SK-N-SH (cell line): ENCODE measurements at regions not wholly inside any gene's neighbourhood (a gene's known extent, or its start where the extent isn't known, plus 50 kb on each side); places are given as distances from the start of the nearest gene placed in this dataset.

Experiments
- CTCF ChIA-PET: fragments of 300-600, 350-600 bp; formaldehyde crosslinking; extraction: SDS; loops from one replicate; lab custom pipeline; 2021; lab: Yijun Ruan, JAX
- POLR2A ChIA-PET: fragments of 350-600 bp; sonication (Branson Sonifier 250); formaldehyde crosslinking; extraction: SDS; loops from one replicate; lab custom pipeline; 2020; ENCODE audit warnings: antibody characterized with exemption, inconsistent platforms; lab: Yijun Ruan, JAX
- DNase-seq: peaks from one replicate; pipeline ENCODE4 v3.0.0; 2012
- H2AFZ ChIP-seq: fragments of 200-600 bp; sonication (generic); 2 replicates; pipeline ENCODE4 v1.8.1; 2016; ENCODE audit warnings: antibody characterized with exemption, mild to moderate bottlenecking, low read depth
- H3F3A ChIP-seq: fragments of 200-600 bp; sonication (generic); replicated peaks from 2 replicates; pipeline ENCODE3; 2016; ENCODE audit warnings: antibody characterized with exemption, mild to moderate bottlenecking; ENCODE audit not compliant: insufficient read depth
- H3K27ac ChIP-seq, 2 experiments: fragments of 200-500 bp in 1 of 2; fragments of 200-600 bp in 1 of 2; sonication (Bioruptor generic) in 1 of 2; sonication (generic), shearing (Covaris generic) in 1 of 2; 2 replicates each; pipeline versions ENCODE4 v1.5.1 to v1.6.1; 2014 to 2016; ENCODE audit warnings: low read depth in 2 of 2, inconsistent platforms in 1 of 2, low read length in 1 of 2, mild to moderate bottlenecking in 1 of 2, mixed read lengths in 1 of 2
- H3K27me3 ChIP-seq: fragments of 200-600 bp; sonication (generic), shearing (Covaris generic); 2 replicates; pipeline ENCODE4 v1.6.1; 2016; ENCODE audit warnings: mixed run types; ENCODE audit not compliant: insufficient read depth
- H3K36me3 ChIP-seq, 2 experiments: fragments of 200-500 bp in 1 of 2; fragments of 200-600 bp in 1 of 2; sonication (Bioruptor generic) in 1 of 2; sonication (generic) in 1 of 2; replicated peaks in 1 of 2; 2 replicates each; pipeline versions ENCODE3 to v1.5.1; 2014 to 2016; ENCODE audit warnings: low read length in 1 of 2, mild to moderate bottlenecking in 1 of 2; ENCODE audit not compliant: insufficient read depth in 2 of 2, control insufficient read depth in 1 of 2
- H3K4me1 ChIP-seq, 2 experiments: fragments of 200-500 bp in 1 of 2; fragments of 200-600 bp in 1 of 2; sonication (Bioruptor generic) in 1 of 2; sonication (generic), shearing (Covaris generic) in 1 of 2; 2 replicates each; pipeline versions ENCODE4 v1.5.1 to v1.6.1; 2014 to 2016; ENCODE audit warnings: low read depth in 1 of 2, low read length in 1 of 2, mixed run types in 1 of 2; ENCODE audit not compliant: insufficient read depth in 2 of 2, control insufficient read depth in 1 of 2
- H3K4me2 ChIP-seq: fragments of 200-600 bp; sonication (generic), shearing (Covaris generic); 2 replicates; pipeline ENCODE4 v1.6.1; 2017; ENCODE audit warnings: mixed run types
- H3K4me3 ChIP-seq, 2 experiments: fragments of 200-500 bp in 1 of 2; fragments of 200-600 bp in 1 of 2; sonication (Bioruptor generic) in 1 of 2; sonication (generic), shearing (Covaris generic) in 1 of 2; 2 replicates each; pipeline versions ENCODE4 v1.5.1 to v1.8.1; 2014 to 2016; ENCODE audit warnings: low read depth in 2 of 2, inconsistent platforms in 1 of 2, low read length in 1 of 2, mild to moderate bottlenecking in 1 of 2, mixed read lengths in 1 of 2, moderate library complexity in 1 of 2
- H3K79me2 ChIP-seq: fragments of 200-600 bp; sonication (generic); 2 replicates; pipeline ENCODE4 v1.8.1; 2017; ENCODE audit warnings: mild to moderate bottlenecking; ENCODE audit not compliant: insufficient read depth
- H3K9ac ChIP-seq: fragments of 200-600 bp; sonication (generic); 2 replicates; pipeline ENCODE4 v1.6.1; 2017; ENCODE audit warnings: mixed run types
- H3K9me2 ChIP-seq: fragments of 200-600 bp; sonication (generic); 2 replicates; pipeline ENCODE4 v1.6.1; 2017; ENCODE audit warnings: mixed run types
- H3K9me3 ChIP-seq: fragments of 200-600 bp; sonication (generic); 2 replicates; pipeline ENCODE4 v1.6.1; 2017; ENCODE audit warnings: mixed run types, mild to moderate bottlenecking, moderate library complexity
- H4K20me1 ChIP-seq: fragments of 200-600 bp; sonication (generic); 2 replicates; pipeline ENCODE4 v1.6.1; 2017; ENCODE audit warnings: mild to moderate bottlenecking, mixed run types; ENCODE audit not compliant: insufficient read depth
- ELF1 ChIP-seq: IDR thresholded peaks from 2 replicates; pipeline ENCODE4 v1.4.0; 2012
- EP300 ChIP-seq, 2 experiments: IDR thresholded peaks; 2 replicates each; pipeline versions ENCODE4 v1.4.0 to v1.6.1; 2012; ENCODE audit warnings: borderline replicate concordance in 1 of 2, low read depth in 1 of 2, low read length in 1 of 2
- EZH2phosphoT487 ChIP-seq: fragments of 200-600 bp; sonication (generic); IDR thresholded peaks from 2 replicates; pipeline ENCODE4 v1.6.1; 2017; ENCODE audit warnings: low read depth, mixed run types, mild to moderate bottlenecking, antibody characterized with exemption, moderate library complexity, borderline replicate concordance
- GATA2 ChIP-seq: sonication (generic); formaldehyde crosslinking; IDR thresholded peaks from 2 replicates; pipeline ENCODE4 v1.5.0; 2020; ENCODE audit warnings: mild to moderate bottlenecking, missing genetic modification reagents
- MEF2A ChIP-seq: IDR thresholded peaks from 2 replicates; pipeline ENCODE4 v1.4.0; 2012; ENCODE audit warnings: low read depth, borderline replicate concordance
- MXI1 ChIP-seq: IDR thresholded peaks from 2 replicates; pipeline ENCODE4 v1.6.1; 2012; ENCODE audit warnings: mild to moderate bottlenecking, low read depth, low read length, improper control_type of control experiment
- NFIC ChIP-seq: IDR thresholded peaks from 2 replicates; pipeline ENCODE4 v1.4.0; 2012; ENCODE audit warnings: borderline replicate concordance
- POLR2AphosphoS5 ChIP-seq: IDR thresholded peaks from 2 replicates; pipeline ENCODE4 v1.6.1; 2012; ENCODE audit warnings: low read depth, low read length
- RAD21 ChIP-seq: IDR thresholded peaks from 2 replicates; pipeline ENCODE4 v1.6.1; 2012; ENCODE audit warnings: mild to moderate bottlenecking, low read length
- RCOR1 ChIP-seq: fragments of 150-350 bp; IDR thresholded peaks from 2 replicates; pipeline ENCODE4 v1.6.1; 2017; ENCODE audit warnings: antibody characterized with exemption, low read length
- REST ChIP-seq: IDR thresholded peaks from 2 replicates; pipeline ENCODE4 v1.6.1; 2012; ENCODE audit warnings: mild to moderate bottlenecking, low read depth, low read length, moderate library complexity
- SIN3A ChIP-seq: IDR thresholded peaks from 2 replicates; pipeline ENCODE4 v1.6.1; 2012; ENCODE audit warnings: low read depth, mild to moderate bottlenecking, low read length, moderate library complexity, borderline replicate concordance
- TAF1 ChIP-seq: IDR thresholded peaks from 2 replicates; pipeline ENCODE4 v1.6.1; 2012; ENCODE audit warnings: low read depth, mild to moderate bottlenecking, low read length, moderate library complexity, borderline replicate concordance
- WGBS: methylation state at CpG from one replicate; pipeline ENCODE4 v1.1.6; 2017; ENCODE audit warnings: low lambda C conversion rate; 5-methylcytosine and 5-hydroxymethylcytosine counted together
- TF ChIP-seq, protein P1 (sequence below): fragments of 200-600 bp; sonication (generic); IDR thresholded peaks from 2 replicates; pipeline ENCODE4 v1.6.1; 2017; ENCODE audit warnings: antibody characterized with exemption, mild to moderate bottlenecking, moderate library complexity

DNA sequence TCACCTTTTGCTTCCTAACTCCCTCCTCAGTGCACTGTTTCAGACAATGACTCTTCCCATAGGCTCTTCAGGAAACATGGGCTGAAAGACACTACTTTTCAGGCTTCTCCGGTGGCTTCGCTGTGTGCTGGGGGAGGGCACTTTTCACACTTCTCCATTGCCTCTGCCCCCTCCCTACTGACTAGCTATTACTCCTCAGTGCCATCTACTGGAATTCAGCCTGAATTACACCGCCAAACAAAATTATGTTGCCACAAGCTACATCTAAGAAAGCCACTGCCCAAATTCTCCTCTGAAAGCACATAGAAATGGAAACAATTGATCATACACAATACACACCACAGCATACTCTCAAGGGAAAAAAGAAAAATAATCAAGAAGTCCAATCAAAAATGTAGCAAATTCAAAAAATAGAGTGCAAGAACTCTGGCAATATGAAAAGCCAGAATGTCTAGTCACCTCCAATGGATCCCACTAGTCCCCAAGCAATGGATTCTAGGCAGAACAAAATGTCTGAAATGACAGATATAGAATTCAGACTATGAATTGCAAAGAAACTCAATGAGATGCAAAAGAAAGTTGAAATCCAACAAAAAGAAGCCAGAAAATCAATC, 1139.4 kb upstream of the GYPC start:
- Histone ChIP-seq H3K27me3 (no peaks in the 10 kb centered on the region; the same call in 1 of the 2 replicates), H2AFZ (no peak overlapping the region), H3K4me1 (no peaks in the 10 kb centered on the region), H3K79me2 (no peaks in the 10 kb centered on the region), H3K36me3 (no peaks in the 10 kb centered on the region)
- CTCF ChIA-PET, result interaction anchor here (0.6 to 1.1 kb wide), 3 partner anchors 9 to 85 kb away, joined by 3 to 7 read pairs (median 4); no protein-coding TSS in a partner anchor
- peak; percentile 19 for DNase-seq
- TF ChIP-seq ELF1 (no peak), RCOR1 (no peak), MEF2A (no peak), MXI1 (no peak), REST (no peak), NFIC (no peak), SIN3A (no peak), EZH2phosphoT487 (no peak), POLR2AphosphoS5 (no peak), EP300 (IDR thresholded peaks at IDR 0.05; ENCODE audit: borderline replicate concordance in 1 of 2, low read depth in 1 of 2, low read length in 1 of 2) (no peak), GATA2 (CRISPR knock-in tag) (no peak), TAF1 (no peak), RAD21 (peak; percentile 46)
- TF ChIP-seq, protein P1, sequence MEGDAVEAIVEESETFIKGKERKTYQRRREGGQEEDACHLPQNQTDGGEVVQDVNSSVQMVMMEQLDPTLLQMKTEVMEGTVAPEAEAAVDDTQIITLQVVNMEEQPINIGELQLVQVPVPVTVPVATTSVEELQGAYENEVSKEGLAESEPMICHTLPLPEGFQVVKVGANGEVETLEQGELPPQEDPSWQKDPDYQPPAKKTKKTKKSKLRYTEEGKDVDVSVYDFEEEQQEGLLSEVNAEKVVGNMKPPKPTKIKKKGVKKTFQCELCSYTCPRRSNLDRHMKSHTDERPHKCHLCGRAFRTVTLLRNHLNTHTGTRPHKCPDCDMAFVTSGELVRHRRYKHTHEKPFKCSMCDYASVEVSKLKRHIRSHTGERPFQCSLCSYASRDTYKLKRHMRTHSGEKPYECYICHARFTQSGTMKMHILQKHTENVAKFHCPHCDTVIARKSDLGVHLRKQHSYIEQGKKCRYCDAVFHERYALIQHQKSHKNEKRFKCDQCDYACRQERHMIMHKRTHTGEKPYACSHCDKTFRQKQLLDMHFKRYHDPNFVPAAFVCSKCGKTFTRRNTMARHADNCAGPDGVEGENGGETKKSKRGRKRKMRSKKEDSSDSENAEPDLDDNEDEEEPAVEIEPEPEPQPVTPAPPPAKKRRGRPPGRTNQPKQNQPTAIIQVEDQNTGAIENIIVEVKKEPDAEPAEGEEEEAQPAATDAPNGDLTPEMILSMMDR, result peak; percentile 57
- TF ChIP-seq, all 33 proteins: peak for 2
- H3K9me2 ChIP-seq, result 0 out of 2 replicates have a peak, but pooled peaks cover 2% of the 10 kb centered on the region
- H3K27ac ChIP-seq, result no peak overlapping the region
- H4K20me1 ChIP-seq, result no peaks in the 10 kb centered on the region
- H3K9ac ChIP-seq, result no peak overlapping the region
- H3K4me3 ChIP-seq, result no peak overlapping the region
- WGBS, result 43% methylated on average over 3 of the region's 3 CpGs
- POLR2A ChIA-PET, result no interaction called here
- H3K4me2 ChIP-seq, result no peak overlapping the region
- H3F3A ChIP-seq, result no peaks in the 10 kb centered on the region
- H3K9me3 ChIP-seq, result no peaks in the 10 kb centered on the region; the same call in 1 of the 2 replicates
